T-helper 1 cell treated with Interleukin-12 subunit alpha and Interleukin-12 subunit beta and Interleukin-4 antibody, amounts not matched to agents 30 μg/mL and 1 μg/mL, for 36 hours (primary cell): ENCODE measurements at regions not wholly inside any gene's neighbourhood (a gene's known extent, or its start where the extent isn't known, plus 50 kb on each side); places are given as distances from the start of the nearest gene placed in this dataset.

Source experiments
- H3K27ac Mint-ChIP-seq: one replicate; pipeline ENCODE4 v1.8.0; 2021; ENCODE audit warnings: mild to moderate bottlenecking, mixed read lengths
- H3K27me3 Mint-ChIP-seq: one replicate; pipeline ENCODE4 v1.8.0; 2021; ENCODE audit warnings: low read depth, mixed read lengths
- H3K36me3 Mint-ChIP-seq: one replicate; pipeline ENCODE4 v1.8.0; 2021; ENCODE audit warnings: low read depth, mixed read lengths
- H3K4me1 Mint-ChIP-seq: one replicate; pipeline ENCODE4 v1.8.0; 2021; ENCODE audit warnings: low read depth, mixed read lengths
- H3K4me3 Mint-ChIP-seq: one replicate; pipeline ENCODE4 v1.8.0; 2021; ENCODE audit warnings: mild to moderate bottlenecking, moderate library complexity, mixed read lengths
- H3K9me3 Mint-ChIP-seq: one replicate; pipeline ENCODE4 v1.8.0; 2021; ENCODE audit warnings: mixed read lengths

DNA sequence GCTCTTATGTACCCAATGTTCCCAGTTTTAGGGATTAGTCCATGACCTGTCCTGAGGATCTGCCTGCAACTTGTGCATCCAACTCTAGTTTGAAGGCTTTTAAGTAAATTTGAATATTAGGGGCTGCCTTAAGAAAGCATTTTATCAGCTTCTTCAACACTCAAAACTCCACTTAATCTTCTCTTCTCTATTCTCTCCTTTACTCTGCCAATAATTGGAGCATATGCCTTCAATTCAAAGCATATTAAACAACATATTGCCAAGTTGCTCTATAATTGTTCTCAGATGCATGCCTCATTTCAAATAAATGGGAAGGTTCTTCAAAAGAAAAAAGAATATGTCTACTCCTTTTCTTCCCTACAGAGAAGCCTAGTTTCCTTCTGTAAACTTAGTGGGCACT lies 84.8 kb upstream of the NCKAP5 start:
- Mint-ChIP-seq H3K27ac (no peak overlapping the region), H3K4me3 (no peak overlapping the region), H3K27me3 (no peaks in the 10 kb centered on the region), H3K4me1 (no peaks in the 10 kb centered on the region), H3K36me3 (no peaks in the 10 kb centered on the region), H3K9me3 (no peaks in the 10 kb centered on the region)

DNA sequence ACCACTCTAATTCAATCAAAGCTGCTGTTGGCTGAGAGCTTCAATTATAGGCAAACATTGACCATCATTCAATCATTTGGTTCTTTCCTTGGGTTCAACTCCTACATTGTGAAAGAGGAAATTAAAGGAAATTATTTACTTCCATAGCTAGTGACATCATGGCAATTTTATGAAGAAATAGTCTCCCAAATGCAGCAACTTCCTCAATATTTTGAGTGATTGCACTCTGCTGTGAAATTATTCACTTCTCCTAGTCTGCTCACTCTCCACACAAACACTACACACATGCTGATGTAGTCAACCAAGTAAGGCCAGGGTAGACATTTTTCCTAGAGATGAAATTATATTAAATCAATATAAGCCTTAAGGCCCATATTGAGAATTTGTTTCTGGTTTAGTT lies 86.7 kb upstream of the NCKAP5 start:
- H3K27me3 Mint-ChIP-seq: no peaks in the 10 kb centered on the region
- no peak overlapping the region for H3K4me3 Mint-ChIP-seq
- H3K36me3 Mint-ChIP-seq: no peaks in the 10 kb centered on the region
- no peaks in the 10 kb centered on the region for H3K4me1 Mint-ChIP-seq
- no peak overlapping the region for H3K27ac Mint-ChIP-seq
- no peaks in the 10 kb centered on the region for H3K9me3 Mint-ChIP-seq

GRCh38 chr2:133655610-133656009 lies 87.3 kb upstream of the NCKAP5 start:
- H3K4me3 Mint-ChIP-seq: no peak overlapping the region
- H3K4me1 Mint-ChIP-seq: no peaks in the 10 kb centered on the region
- H3K27ac Mint-ChIP-seq: no peak overlapping the region
- H3K9me3 Mint-ChIP-seq: no peaks in the 10 kb centered on the region
- H3K36me3 Mint-ChIP-seq: no peaks in the 10 kb centered on the region
- no peaks in the 10 kb centered on the region for H3K27me3 Mint-ChIP-seq

DNA sequence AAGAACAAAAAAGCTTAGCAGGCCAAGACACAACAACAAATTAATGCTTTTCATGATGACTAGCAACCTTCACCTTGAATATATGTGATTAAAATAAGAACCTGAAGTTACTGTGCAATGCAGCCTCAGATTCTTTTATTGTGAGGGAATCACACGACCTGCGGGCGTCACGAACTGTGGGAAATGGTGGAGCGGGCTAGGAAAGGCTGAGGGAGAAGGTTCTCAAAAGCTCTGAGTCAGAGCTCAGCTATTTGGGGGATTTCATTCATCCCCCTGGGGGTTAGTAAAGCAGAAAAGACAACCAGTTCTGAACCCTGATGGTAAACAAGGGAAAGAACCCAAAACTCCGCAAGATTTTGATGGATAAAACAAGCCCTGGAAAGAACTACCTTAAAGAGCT lies 89.3 kb upstream of the NCKAP5 start:
- Mint-ChIP-seq H3K4me1 (no peaks in the 10 kb centered on the region), H3K9me3 (no peaks in the 10 kb centered on the region), H3K27me3 (no peaks in the 10 kb centered on the region), H3K4me3 (no peak overlapping the region), H3K36me3 (no peaks in the 10 kb centered on the region), H3K27ac (no peak overlapping the region)

DNA sequence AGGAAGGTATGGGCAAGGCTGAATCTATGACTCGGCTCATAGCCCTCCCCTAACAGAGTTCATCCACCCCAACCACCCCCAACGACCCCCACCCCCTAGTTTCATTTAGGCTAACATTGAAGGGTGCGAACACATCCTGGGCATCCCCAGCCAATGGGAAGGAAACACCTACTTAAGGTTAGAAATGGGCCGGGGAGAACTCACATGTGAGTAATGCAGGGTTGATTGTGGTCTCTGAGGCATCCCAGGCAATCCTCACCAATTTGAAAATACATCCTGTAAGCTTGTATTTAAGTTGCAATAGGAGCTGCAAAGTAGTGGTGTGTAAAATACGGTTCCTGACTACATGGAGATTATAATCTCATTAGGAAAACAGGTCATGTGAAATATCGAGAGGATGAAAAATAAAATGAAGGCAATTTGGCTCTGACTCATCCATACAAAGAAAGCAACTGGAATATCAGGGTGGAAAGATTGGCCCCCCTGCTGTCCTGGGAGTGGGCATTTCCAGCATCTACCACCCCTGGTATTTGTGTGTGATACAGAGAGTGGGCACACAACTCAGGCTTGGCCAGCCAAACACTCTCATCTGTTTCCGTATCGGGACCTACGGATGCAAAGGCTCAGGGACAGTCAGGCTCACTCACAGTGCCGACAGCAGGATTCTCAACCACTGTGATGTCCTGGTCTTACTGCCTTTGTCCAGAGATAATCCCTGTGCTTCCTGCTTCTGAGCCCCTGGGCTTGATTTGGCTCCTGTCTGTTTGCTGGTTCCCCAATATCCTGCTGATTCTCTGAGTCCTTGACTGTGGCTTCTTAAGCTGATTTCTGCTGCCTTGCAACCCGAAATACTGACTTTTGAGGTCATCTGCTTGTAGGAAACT lies 90.0 kb upstream of the NCKAP5 start:
- Mint-ChIP-seq H3K27ac (no peak overlapping the region), H3K27me3 (no peaks in the 10 kb centered on the region), H3K9me3 (no peaks in the 10 kb centered on the region), H3K36me3 (no peaks in the 10 kb centered on the region), H3K4me1 (no peaks in the 10 kb centered on the region), H3K4me3 (no peak overlapping the region)

DNA sequence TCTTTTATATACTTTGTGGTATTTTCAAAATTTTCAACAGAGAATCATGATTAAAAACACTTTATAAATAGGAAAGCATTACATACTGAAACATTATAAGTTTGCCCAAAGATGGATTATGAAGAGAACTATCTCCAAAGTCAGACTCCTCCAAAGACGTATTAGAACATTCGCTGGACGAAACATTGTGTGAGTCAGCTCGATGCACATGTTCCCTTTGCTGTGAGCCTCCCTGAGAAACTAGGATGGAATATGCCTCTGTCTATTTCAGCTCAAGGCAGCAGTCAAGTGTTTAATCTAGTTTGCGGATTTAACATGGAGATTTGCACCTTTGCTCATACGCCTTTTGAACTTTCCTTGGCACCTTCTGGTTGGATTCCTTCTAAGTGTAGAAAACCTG lies 92.2 kb upstream of the NCKAP5 start:
- H3K4me1 Mint-ChIP-seq: no peaks in the 10 kb centered on the region
- H3K27me3 Mint-ChIP-seq: no peaks in the 10 kb centered on the region
- H3K27ac Mint-ChIP-seq: no peak overlapping the region
- no peak overlapping the region for H3K4me3 Mint-ChIP-seq
- no peaks in the 10 kb centered on the region for H3K9me3 Mint-ChIP-seq
- H3K36me3 Mint-ChIP-seq: no peaks in the 10 kb centered on the region

- no peaks in the 10 kb centered on the region for H3K27me3 Mint-ChIP-seq
- H3K36me3 Mint-ChIP-seq: no peaks in the 10 kb centered on the region
- no peaks in the 10 kb centered on the region for H3K9me3 Mint-ChIP-seq
- H3K27ac Mint-ChIP-seq: no peak overlapping the region
- no peak overlapping the region for H3K4me3 Mint-ChIP-seq
- H3K4me1 Mint-ChIP-seq: no peaks in the 10 kb centered on the region
These were observed 93.1 kb upstream of the NCKAP5 start for GRCh38 chr2:133661392-133661791.

DNA sequence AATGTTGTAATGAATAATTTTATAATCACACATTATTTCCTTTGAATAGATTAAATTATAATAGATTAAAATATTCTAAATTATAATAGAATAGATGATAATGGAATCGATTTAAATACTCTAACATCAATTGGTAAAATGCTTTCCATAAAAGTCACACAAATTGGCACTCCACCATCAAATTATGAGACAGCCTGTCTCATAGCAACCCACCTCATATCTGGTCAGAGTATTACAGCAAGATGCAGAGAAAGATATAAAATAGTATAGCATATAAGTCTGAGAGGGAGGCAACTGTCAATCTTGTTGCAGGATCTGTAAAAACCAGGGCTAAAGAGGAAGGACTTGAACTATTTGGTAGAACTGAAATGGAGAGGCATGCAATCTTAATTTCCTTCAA lies 98.4 kb upstream of the NCKAP5 start:
- H3K27me3 Mint-ChIP-seq: no peaks in the 10 kb centered on the region
- no peak overlapping the region for H3K27ac Mint-ChIP-seq
- no peak overlapping the region for H3K4me3 Mint-ChIP-seq
- H3K36me3 Mint-ChIP-seq: no peaks in the 10 kb centered on the region
- H3K9me3 Mint-ChIP-seq: peaks cover 3% of the 10 kb centered on the region
- H3K4me1 Mint-ChIP-seq: no peaks in the 10 kb centered on the region

- H3K27ac Mint-ChIP-seq: no peak overlapping the region
- H3K4me3 Mint-ChIP-seq: no peak overlapping the region
- no peaks in the 10 kb centered on the region for H3K4me1 Mint-ChIP-seq
- H3K36me3 Mint-ChIP-seq: no peaks in the 10 kb centered on the region
- H3K27me3 Mint-ChIP-seq: no peaks in the 10 kb centered on the region
- H3K9me3 Mint-ChIP-seq: peaks cover 3% of the 10 kb centered on the region
These were observed 98.8 kb upstream of the NCKAP5 start for GRCh38 chr2:133667085-133667484.

DNA sequence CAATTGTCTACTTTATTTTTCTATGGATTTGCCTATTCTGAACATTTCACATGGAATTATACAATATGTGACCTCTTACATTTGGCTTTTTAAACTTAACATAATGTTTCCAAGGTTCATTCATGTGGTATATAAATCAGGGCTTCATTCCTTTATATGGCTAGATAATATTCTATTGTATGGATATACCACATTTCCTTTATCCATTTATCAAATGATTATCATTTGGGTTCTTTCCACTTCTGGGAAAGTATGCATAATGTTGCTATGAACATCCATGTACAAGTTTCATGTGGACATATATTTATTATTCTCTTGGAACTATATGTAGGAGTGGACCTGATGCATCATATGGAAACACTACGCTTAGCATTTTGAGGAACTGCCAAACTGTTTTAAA lies 99.7 kb upstream of the NCKAP5 start:
- no peaks in the 10 kb centered on the region for H3K4me1 Mint-ChIP-seq
- no peak overlapping the region for H3K4me3 Mint-ChIP-seq
- H3K27me3 Mint-ChIP-seq: no peaks in the 10 kb centered on the region
- H3K36me3 Mint-ChIP-seq: no peaks in the 10 kb centered on the region
- H3K9me3 Mint-ChIP-seq: peaks cover 3% of the 10 kb centered on the region
- H3K27ac Mint-ChIP-seq: no peak overlapping the region

GRCh38 chr2:133668547-133668946 lies 100.3 kb upstream of the NCKAP5 start:
- Mint-ChIP-seq H3K9me3 (peaks cover 3% of the 10 kb centered on the region), H3K27ac (no peak overlapping the region), H3K27me3 (no peaks in the 10 kb centered on the region), H3K4me3 (no peak overlapping the region), H3K36me3 (no peaks in the 10 kb centered on the region), H3K4me1 (no peaks in the 10 kb centered on the region)

- no peaks in the 10 kb centered on the region for H3K27me3 Mint-ChIP-seq
- H3K4me3 Mint-ChIP-seq: no peak overlapping the region
- H3K27ac Mint-ChIP-seq: no peak overlapping the region
- no peaks in the 10 kb centered on the region for H3K4me1 Mint-ChIP-seq
- H3K9me3 Mint-ChIP-seq: peaks cover 4% of the 10 kb centered on the region
- no peaks in the 10 kb centered on the region for H3K36me3 Mint-ChIP-seq
These were observed 105.1 kb upstream of the NCKAP5 start for GRCh38 chr2:133673305-133673905.

DNA sequence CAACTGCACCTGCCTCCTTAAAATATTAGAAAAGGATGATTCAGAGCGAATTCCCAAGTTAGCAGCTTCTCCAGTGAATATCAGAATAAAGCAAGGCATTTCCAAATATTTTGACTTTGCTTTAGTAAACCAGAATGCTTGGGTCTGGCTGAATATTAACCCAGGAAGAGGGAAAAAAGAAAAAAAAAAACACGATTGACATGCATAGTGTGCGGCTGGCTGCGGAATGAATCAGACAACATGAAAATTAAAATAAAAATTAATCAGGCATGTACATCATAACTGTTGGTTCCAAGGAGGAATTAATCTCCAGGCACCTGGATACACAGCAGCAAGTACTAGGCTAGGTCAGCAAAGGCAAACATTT lies 105.8 kb upstream of the NCKAP5 start:
- Mint-ChIP-seq H3K36me3 (no peaks in the 10 kb centered on the region), H3K27me3 (no peaks in the 10 kb centered on the region), H3K4me1 (no peaks in the 10 kb centered on the region), H3K9me3 (peaks cover 7% of the 10 kb centered on the region), H3K4me3 (no peak overlapping the region), H3K27ac (no peak overlapping the region)

DNA sequence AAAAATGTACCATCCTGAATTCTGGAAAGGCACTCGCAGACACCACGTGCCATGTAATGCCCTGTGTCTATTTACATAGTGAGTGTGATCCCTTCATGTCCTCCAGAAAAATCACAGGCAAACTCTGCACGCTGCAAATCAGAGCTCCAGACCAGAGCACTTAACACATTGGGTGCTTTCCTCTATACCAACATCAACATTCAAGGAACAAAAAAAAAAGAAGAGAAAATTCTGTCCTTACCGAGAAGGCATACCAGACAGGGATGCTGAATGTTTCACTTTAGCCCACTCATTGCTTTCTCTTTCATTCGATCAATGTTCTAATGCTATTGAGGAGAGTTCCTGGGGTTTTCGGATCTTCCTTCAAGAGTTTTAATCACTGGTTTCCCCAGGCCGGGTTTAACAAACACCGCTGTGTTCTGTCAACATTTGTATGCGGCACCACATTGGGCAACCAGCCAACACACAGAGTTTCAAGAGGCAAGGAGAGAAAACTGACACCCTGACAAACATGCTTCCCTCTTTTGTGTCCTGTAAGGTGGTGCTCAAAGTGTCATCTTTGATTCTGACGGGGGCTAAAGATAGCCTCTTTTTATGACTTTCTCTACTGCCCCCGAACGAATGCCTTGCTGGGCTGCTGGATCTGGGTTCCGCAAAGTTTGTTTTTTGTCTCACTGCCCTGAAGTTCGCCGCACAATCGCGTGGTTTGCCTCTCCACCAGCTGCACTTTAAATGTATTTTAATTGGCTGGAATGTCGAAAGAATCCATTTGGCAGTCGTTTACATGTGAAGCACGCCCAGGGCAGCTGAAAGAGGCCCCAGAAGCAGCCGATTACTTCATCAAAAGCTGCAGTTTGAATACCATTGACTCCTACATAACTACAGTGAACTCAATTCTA lies 106.4 kb upstream of the NCKAP5 start:
- no peak overlapping the region for H3K4me3 Mint-ChIP-seq
- no peaks in the 10 kb centered on the region for H3K4me1 Mint-ChIP-seq
- H3K27ac Mint-ChIP-seq: no peak overlapping the region
- H3K9me3 Mint-ChIP-seq: peaks cover 6% of the 10 kb centered on the region
- H3K36me3 Mint-ChIP-seq: no peaks in the 10 kb centered on the region
- no peaks in the 10 kb centered on the region for H3K27me3 Mint-ChIP-seq
